ENCODE measurements at regions not wholly inside any gene's neighbourhood (a gene's known extent, or its start where the extent isn't known, plus 50 kb on each side); places are given as distances from the start of the nearest gene placed in this dataset.

DNA sequence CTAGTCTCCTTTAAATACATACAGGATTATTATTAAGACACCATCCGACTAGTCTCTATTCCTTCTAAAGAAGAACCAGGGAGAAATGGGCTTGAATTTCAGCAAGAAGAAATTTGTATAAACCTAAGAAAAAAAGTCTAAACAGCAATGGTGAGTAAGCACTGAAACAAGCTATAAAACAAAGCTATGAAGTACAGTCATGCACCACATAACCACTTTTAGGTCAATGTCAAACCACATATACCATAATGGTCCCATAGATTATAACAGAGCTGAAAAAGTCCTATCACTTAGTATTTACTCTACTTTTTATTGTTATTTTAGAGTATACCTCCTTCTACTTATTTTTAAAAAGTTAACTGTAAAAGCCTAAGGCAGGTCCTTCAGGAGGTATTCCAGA is 102.0 kb upstream of the NFIB start:
- DNase-seq (ENCODE audit: low read depth), result peak; percentile 80
- TF ChIP-seq, protein P1, sequence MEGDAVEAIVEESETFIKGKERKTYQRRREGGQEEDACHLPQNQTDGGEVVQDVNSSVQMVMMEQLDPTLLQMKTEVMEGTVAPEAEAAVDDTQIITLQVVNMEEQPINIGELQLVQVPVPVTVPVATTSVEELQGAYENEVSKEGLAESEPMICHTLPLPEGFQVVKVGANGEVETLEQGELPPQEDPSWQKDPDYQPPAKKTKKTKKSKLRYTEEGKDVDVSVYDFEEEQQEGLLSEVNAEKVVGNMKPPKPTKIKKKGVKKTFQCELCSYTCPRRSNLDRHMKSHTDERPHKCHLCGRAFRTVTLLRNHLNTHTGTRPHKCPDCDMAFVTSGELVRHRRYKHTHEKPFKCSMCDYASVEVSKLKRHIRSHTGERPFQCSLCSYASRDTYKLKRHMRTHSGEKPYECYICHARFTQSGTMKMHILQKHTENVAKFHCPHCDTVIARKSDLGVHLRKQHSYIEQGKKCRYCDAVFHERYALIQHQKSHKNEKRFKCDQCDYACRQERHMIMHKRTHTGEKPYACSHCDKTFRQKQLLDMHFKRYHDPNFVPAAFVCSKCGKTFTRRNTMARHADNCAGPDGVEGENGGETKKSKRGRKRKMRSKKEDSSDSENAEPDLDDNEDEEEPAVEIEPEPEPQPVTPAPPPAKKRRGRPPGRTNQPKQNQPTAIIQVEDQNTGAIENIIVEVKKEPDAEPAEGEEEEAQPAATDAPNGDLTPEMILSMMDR (conservative IDR thresholded peaks at IDR 0.05; ENCODE audit: low read depth, low read length), result no peak

DNA sequence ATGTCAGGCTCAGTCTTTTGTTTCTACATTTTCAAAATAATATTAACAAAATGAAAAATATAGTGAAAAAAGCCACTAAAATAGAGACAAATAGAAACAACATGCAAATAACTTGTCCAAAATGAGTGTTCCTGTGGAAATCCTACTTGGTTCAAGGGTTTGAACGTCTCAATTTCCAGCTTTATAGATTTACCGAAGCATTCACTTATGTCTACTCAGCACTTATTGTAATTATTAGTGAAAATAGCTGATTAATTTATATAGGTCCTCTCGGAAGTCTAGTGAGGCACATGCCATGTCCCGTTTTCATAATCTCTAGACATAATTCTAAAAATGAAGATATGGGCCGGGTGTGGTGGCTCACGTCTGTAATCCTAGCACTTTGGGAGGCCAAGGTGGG is 99.9 kb upstream of the NFIB start:
- H3K4me3 ChIP-seq (ENCODE audit: low read depth, low read length), result no peak overlapping the region
- DNase-seq (ENCODE audit: low read depth), result no peak
- TF ChIP-seq, protein P1 (conservative IDR thresholded peaks at IDR 0.05; ENCODE audit: low read depth, low read length), result no peak

More for the DNA sequence above, 102.0 kb upstream of the NFIB start:
- no peak overlapping the region for H3K4me3 ChIP-seq (ENCODE audit: low read depth, low read length)

DNA sequence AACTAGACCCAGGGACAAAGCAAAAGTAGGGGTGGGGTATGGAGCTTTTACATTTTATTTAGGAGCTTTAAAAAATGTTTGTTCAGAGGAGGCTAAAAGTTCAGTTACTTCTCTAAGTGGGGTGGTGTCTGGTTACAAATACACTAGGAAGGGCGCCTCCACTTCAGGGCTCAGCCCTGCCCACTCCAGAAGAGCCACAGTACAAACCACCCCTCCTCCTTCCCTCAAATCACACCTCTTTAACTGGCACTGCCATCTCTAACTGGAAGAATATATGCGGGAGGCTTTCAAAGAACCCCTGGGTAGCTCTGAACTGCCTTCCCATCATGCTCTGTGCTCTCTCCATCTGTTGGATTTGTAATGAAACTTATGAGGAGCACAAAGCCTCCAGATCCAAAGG is 98.8 kb upstream of the NFIB start:
- peak; percentile 25 for DNase-seq (ENCODE audit: low read depth)
- TF ChIP-seq, protein P1 (conservative IDR thresholded peaks at IDR 0.05; ENCODE audit: low read depth, low read length), result no peak
- H3K4me3 ChIP-seq (ENCODE audit: low read depth, low read length), result no peak overlapping the region

DNA sequence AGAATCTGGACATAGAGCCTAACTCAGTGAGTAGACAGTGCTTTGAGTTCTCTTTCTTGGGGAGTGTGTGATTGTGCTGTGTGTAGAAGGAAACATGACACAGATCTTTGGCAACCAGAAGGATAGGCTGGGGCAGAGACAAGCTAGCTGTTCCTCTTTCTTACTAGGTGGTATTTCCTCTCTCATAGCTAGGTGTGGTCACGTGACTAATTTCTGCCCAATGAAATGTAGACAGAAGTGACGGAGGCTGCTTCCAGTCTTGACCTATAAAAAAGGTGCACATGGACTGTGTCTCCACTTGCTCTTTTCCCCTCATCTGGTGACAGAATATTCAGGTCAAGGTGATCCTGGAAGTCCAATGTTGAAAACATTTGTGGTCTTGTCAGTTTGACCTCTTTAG is 92.5 kb upstream of the NFIB start:
- no peak for DNase-seq (ENCODE audit: low read depth)
- H3K4me3 ChIP-seq (ENCODE audit: low read depth, low read length), result no peak overlapping the region
- TF ChIP-seq, protein P1 (conservative IDR thresholded peaks at IDR 0.05; ENCODE audit: low read depth, low read length), result no peak

DNA sequence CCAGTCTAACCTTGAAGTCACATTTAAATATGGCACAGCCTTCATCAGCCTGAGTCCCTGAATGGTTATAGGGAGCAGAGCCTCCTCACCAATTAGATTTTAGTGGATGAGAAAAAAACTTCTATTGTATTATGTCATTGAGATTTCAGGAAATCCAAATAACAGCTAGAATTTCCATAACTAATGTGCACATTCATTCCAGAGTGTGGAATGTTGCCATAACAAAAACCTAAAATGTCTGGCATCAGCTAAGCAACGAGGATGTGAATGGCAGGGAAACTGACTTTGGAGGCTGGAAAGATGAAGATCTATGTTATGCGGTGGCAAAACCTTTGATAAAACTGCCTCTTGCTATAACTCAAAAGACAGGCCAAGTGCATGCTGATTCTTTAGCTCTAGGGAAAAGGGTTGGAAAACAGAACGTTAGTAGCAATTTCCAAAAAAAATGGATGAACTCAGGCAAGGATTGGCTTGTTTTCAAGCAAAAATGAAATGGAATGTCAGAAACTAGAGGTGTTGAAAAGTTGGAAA is 91.3 kb upstream of the NFIB start:
- no peak overlapping the region for H3K4me3 ChIP-seq (ENCODE audit: low read depth, low read length)
- DNase-seq (ENCODE audit: low read depth), result no peak
- TF ChIP-seq, protein P1 (conservative IDR thresholded peaks at IDR 0.05; ENCODE audit: low read depth, low read length), result no peak

DNA sequence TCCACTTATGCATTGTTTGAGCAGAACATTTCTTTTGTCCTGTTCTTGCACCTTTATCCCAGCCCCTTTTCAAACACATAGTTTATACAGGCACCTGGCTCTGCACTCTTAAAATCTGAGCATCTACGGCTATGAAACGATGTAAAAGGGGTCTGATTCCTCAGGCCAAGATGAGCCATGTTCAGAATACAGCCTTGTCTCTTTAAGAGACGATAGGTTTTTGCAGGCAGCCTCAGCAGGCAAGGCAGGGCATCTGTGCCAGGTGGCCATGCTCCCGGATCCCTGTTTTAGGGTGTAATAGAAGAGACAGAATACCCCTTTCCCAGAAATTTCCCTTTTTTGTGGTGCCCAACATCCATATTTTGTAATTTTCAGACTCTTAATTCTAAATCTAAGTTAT is 89.1 kb upstream of the NFIB start:
- no peak for DNase-seq (ENCODE audit: low read depth)
- no peak overlapping the region for H3K4me3 ChIP-seq (ENCODE audit: low read depth, low read length)
- TF ChIP-seq, protein P1 (conservative IDR thresholded peaks at IDR 0.05; ENCODE audit: low read depth, low read length), result no peak

GRCh38 chr9:14402583-14402982 is 88.6 kb upstream of the NFIB start:
- TF ChIP-seq, protein P1 (conservative IDR thresholded peaks at IDR 0.05; ENCODE audit: low read depth, low read length), result no peak
- DNase-seq (ENCODE audit: low read depth), result no peak

More at GRCh38 chr9:14402583-14402982, 88.6 kb upstream of the NFIB start:
- no peak overlapping the region for H3K4me3 ChIP-seq (ENCODE audit: low read depth, low read length)

Data from choroid plexus epithelial cell (primary cell).